GM19372 (cell line): ENCODE measurements at regions not wholly inside any gene's neighbourhood (a gene's known extent, or its start where the extent isn't known, plus 50 kb on each side); places are given as distances from the start of the nearest gene placed in this dataset.

Source experiments
- ATAC-seq: cut with Tn5 transposase; IDR thresholded peaks from one replicate; pipeline ENCODE4 v1.9.1; 2021; ENCODE audit warnings: mild to moderate bottlenecking, low read depth, moderate library complexity; ENCODE audit not compliant: unreplicated experiment

GRCh38 chr18:49663899-49664890 lies 102.3 kb downstream of the LIPG start:
- ATAC-seq, result no peak

GRCh38 chr18:49662506-49662905 lies 100.6 kb downstream of the LIPG start:
- ATAC-seq, result no peak

GRCh38 chr18:49658823-49659404 lies 97.1 kb downstream of the LIPG start:
- no peak for ATAC-seq

GRCh38 chr18:49656073-49656692 lies 94.3 kb downstream of the LIPG start:
- ATAC-seq, result no peak

GRCh38 chr18:49655266-49656072 lies 93.6 kb downstream of the LIPG start:
- no peak for ATAC-seq

- ATAC-seq, result no peak
These were observed 92.5 kb downstream of the LIPG start for GRCh38 chr18:49654347-49654746.

- ATAC-seq, result no peak
These were observed 91.2 kb downstream of the LIPG start for GRCh38 chr18:49652881-49653724.

GRCh38 chr18:49651033-49651432 lies 89.2 kb downstream of the LIPG start:
- ATAC-seq, result no peak

- no peak for ATAC-seq
These were observed 88.6 kb downstream of the LIPG start for GRCh38 chr18:49650426-49650891.

GRCh38 chr18:49648811-49649210 lies 87.0 kb downstream of the LIPG start:
- ATAC-seq, result no peak
